GM21423 (cell line): ENCODE measurements at regions not wholly inside any gene's neighbourhood (a gene's known extent, or its start where the extent isn't known, plus 50 kb on each side); places are given as distances from the start of the nearest gene placed in this dataset.

Experiments
- ATAC-seq: cut with Tn5 transposase; IDR thresholded peaks from one replicate; pipeline ENCODE4 v1.9.1; 2021; ENCODE audit warnings: mild to moderate bottlenecking, moderate library complexity; ENCODE audit not compliant: unreplicated experiment

DNA sequence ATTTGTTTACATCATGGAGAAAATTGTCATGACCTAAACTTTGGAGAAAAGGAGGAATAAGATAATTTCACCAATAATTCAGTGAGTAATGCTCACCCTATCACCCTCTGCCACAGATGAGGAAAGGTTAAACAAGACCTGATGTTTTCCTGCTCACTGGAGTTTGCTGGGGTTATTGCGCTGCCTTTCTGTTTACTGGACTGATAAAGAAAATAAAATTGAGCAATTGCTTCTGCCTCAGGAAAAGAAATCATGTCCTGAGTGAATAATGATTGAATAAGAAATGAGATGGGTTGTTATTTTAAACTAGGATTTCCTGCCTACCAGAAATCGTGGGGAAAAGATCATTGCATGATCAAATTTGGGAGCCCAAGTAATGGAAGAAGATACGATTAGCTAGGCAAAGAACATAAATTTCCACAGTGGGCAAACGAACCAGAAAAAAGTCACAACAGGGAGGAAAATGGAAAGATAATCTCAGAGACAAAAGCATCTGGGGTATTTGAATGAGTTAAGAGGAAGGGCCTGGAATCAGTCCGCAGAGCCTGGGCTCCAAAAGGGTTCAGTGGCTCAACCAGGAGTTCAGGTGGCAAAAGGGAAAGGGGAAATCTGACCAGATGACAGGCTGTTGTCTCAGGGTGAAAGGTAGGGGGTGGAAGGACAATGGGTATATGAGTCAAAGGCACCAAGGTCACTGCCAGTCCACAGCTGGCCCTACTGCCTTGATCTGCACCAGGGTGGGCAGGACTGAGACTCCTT is 146.8 kb downstream of the FAM43A start:
- no peak for ATAC-seq

- ATAC-seq, result no peak
These were observed 147.6 kb downstream of the FAM43A start for GRCh38 chr3:194833114-194833910.

DNA sequence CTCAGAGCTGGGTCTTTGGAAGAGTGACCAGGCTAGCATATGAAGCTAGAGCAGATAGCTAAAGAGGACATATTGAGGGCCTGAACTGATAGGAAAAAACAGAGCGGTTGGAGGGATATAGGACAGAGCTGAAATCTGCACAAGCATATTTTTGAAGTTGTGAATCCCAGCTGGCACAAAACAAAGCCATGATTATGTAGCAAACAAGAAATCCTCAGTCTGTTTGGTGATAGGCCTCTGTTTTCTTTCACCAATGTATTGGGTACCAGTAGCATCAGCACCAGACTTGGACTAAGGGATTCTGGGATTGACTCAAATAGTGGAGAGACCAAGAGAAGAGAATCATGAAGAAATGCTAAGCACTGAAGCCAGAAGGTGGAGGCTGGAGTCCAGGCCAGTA is 151.0 kb downstream of the FAM43A start:
- ATAC-seq, result no peak

- no peak for ATAC-seq
These were observed 151.9 kb downstream of the FAM43A start for GRCh38 chr3:194837457-194838127.

GRCh38 chr3:194838236-194838635 is 152.6 kb downstream of the FAM43A start:
- no peak for ATAC-seq

DNA sequence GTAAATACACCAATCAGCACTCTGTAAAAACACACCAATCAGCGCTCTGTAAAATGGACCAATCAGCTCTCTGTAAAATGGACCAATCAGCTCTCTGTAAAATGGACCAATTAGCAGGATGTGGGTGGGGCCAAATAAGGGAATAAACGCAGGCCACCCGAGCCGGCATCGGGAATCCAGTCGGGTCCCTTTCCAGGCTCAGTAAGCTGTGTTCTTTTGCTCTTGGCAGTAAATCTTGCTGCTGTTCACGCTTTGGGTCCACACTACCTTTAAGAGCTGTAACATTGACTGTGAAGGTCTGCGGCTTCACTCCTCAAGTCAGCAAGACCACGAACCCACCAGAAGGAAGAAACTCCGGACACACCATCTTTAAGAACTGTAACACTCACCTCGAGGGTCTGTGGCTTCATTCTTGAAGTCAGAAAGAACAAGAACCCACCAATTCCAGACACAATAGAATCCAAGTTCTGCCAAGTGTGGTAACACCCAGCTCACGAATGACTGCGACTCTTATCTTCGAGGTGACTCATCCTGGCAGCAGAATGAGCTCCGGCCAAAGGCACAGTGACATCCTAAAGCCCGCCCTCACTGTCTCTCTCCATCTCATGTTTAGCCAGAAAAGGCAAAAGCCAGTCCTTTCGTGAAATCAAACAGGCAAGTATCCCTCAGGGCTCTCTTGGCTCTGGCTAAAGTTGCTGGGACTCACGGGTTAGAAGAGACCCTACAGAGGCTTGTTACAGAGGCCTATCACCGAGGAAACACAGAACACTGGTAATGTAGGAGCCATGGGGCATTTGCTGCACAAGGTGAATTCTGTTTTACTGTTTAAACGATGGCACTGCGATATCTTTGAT is 155.2 kb downstream of the FAM43A start:
- ATAC-seq, result no peak

GRCh38 chr3:194841515-194841841 is 155.8 kb downstream of the FAM43A start:
- no peak for ATAC-seq

- no peak for ATAC-seq
These were observed 157.9 kb downstream of the FAM43A start for GRCh38 chr3:194843556-194843955.

DNA sequence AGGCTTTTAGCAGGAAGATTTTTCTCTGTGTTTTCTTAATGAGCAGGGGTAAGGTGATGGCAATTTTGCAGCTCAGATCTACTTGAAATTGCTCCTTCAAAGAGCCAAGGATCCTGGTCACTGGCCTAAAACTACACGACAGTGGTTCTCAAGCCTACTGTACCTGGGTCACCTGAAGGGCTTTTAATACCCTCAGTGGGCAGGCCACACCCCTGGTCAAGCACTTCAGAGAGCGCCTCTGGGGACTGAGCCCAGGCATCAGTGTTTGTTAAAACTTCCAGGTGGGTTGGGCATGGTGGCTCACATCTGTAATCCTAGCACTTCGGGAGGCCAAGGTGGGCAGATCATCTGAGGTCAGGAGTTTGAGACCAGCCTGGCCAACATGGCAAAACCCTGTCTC is 158.4 kb downstream of the FAM43A start:
- no peak for ATAC-seq

DNA sequence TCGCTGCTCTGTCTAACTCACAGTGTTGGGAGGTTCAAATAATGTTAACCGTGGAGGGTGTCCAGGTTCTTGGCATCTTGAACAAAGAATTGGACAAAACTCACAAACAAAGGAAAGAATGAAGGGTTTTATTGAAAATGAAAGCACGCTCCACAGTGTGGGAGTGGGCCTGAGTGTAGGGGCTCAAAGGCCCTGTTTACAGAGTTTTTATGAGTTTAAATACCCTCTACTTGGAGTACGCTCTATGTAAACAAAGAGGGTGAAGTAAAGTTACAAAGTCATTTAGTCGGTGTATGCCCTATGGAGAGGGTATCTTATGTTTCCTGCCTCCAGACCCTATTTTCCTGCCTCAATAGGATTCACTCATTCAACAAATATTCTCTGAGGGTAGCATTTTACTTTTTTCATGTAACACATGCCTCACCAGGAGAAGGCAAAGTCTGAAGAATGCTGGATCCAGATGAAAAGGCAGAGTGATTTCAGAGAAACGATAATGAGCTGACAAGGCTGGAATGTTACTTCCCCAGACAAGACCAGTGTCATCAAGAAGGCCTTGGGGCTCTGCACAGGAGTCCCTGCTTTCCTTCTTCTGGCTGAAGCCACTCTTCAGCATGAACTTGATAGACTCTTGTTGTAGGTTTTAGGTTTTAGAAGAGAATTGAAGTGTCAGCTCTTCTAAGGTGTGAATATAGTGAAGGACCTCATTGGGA is 163.6 kb downstream of the FAM43A start:
- no peak for ATAC-seq

DNA sequence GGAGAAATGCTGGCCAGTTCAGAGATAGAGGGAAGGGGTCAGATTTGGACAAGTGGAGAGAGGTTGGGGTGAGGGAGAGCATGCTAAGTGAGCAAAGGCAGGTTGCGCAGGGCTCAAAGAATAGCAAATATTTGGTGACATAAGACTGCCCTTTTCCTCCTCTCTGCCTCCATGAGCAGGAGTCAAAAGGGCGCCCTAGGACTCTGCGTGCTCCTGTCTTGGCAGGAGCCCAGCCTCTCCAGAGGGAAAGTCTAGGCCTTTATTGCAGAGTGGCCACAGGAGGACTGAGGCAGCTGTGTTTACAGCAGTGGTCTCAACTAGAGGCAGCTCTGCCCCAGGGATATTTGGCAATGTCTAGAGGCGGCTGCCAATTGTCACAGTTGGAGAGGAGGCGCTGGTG is 165.6 kb downstream of the FAM43A start:
- ATAC-seq, result no peak

DNA sequence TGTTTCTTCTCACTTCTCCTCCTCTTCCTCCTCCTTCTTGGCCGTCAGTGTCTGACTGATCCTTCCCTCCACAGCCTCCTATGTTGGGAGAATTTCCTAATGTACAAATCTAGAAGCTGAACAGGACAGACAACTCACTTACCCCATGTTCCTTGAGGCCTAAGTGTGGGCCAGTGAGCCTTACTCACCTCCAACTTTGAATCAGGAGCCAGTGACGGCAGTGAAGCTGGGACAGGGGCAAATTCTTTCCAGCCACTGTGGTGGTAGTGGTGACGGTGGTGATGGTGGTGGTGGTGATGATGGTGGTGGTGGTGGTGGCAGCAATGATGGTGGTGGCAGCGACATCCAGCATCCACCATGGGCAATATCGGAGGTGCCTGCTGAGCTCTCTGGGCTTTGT is 166.3 kb downstream of the FAM43A start:
- ATAC-seq, result no peak

DNA sequence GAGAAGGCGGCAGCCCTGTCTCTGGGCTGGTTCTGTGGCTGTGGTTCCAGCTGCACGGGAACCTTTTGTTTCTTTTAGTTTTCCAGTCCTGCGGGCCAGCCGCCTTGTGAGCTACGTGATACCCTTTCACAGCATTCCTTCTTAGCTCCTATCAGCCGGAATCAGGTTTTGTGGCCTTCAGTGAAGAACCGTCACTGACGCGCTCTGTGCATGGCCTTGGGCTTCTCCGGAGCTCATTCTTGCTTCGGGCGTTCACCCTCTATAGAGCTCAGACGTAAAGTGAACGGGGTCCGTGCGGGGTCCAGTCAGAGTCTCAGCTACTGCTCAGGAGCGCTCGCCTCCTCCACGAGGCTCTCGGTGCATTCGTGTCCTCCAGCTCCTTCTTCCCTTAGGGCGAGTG is 166.7 kb downstream of the FAM43A start:
- no peak for ATAC-seq

- no peak for ATAC-seq
These were observed 167.3 kb downstream of the FAM43A start for GRCh38 chr3:194852831-194853508.

GRCh38 chr3:194854206-194854605 is 168.5 kb downstream of the FAM43A start:
- no peak for ATAC-seq

GRCh38 chr3:194854659-194855390 is 169.1 kb downstream of the FAM43A start:
- no peak for ATAC-seq

DNA sequence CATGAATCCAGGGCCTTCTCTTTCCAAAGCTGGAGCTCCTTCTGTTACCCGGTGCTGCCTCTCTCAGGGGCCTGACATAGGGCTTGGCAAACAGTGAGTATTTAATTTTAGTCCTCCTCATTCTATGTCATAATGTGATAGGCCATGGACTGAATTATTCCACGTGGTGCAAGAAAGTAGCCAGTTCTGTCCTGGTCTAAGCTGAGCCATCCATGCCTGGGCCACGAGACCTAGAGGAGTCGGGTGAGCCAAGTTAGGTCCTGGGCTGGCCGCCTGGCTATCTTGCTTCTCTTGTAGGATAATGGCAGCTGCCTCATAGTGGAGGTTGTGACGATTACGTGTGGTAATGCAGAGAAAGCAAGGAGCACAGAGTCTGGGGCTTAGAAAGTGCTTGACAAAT is 170.6 kb downstream of the FAM43A start:
- ATAC-seq, result no peak

GRCh38 chr3:194857469-194858113 is 171.9 kb downstream of the FAM43A start:
- ATAC-seq, result no peak

DNA sequence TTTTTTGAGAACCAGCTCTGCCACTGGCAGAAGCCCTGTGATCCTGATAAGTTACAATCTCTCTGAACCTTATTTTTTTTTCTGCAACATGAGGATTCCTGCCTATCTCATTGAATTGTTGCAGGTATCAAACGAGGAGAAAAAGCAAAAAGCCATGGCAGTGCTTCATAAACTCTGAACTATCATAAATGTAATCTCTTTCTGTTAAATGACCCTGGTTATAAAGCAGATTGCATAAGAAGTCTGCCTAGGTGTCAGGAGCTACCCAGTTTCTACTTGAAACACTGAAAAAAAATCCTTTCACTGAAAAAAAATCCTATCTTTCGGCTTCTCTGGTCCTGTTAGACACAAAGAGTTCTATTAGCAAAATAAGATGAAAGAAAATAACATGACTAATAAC is 172.7 kb downstream of the FAM43A start:
- ATAC-seq, result no peak
